ENCODE measurements at regions not wholly inside any gene's neighbourhood (a gene's known extent, or its start where the extent isn't known, plus 50 kb on each side); places are given as distances from the start of the nearest gene placed in this dataset.

- Histone ChIP-seq H3K27me3 (replicated peaks) (no peaks in the 10 kb centered on the region), H3K9me3 (replicated peaks) (peaks cover 15% of the 10 kb centered on the region), H3K36me3 (no peaks in the 10 kb centered on the region), H3K4me1 (replicated peaks) (no peaks in the 10 kb centered on the region), H3K27ac (no peak overlapping the region), H3K4me3 (no peak overlapping the region)
- DNase-seq (ENCODE audit: low read depth in 1 of 2, low spot score in 2 of 2), result no peak
Measured at GRCh38 chr13:87889254-87889653, 218.1 kb downstream of the SLITRK5 start.

GRCh38 chr13:87893186-87893585 lies 222.0 kb downstream of the SLITRK5 start:
- no peaks in the 10 kb centered on the region for H3K27me3 ChIP-seq (replicated peaks)
- H3K4me1 ChIP-seq (replicated peaks), result no peaks in the 10 kb centered on the region
- H3K9me3 ChIP-seq (replicated peaks), result peaks cover 13% of the 10 kb centered on the region
- no peaks in the 10 kb centered on the region for H3K36me3 ChIP-seq
- H3K4me3 ChIP-seq, result no peak overlapping the region
- DNase-seq (ENCODE audit: low read depth in 1 of 2, low spot score in 2 of 2), result no peak
- no peak overlapping the region for H3K27ac ChIP-seq

- Histone ChIP-seq H3K9me3 (replicated peaks) (peaks cover 13% of the 10 kb centered on the region), H3K36me3 (no peaks in the 10 kb centered on the region), H3K27ac (no peak overlapping the region), H3K4me1 (replicated peaks) (no peaks in the 10 kb centered on the region), H3K27me3 (replicated peaks) (no peaks in the 10 kb centered on the region), H3K4me3 (no peak overlapping the region)
- DNase-seq (ENCODE audit: low read depth in 1 of 2, low spot score in 2 of 2), result no peak
Measured at GRCh38 chr13:87894059-87894458, 222.9 kb downstream of the SLITRK5 start.

GRCh38 chr13:87903553-87903952 lies 232.4 kb downstream of the SLITRK5 start:
- Histone ChIP-seq H3K4me1 (replicated peaks) (no peaks in the 10 kb centered on the region), H3K27ac (no peak overlapping the region), H3K36me3 (no peaks in the 10 kb centered on the region), H3K4me3 (no peak overlapping the region), H3K9me3 (replicated peaks) (peaks cover 6% of the 10 kb centered on the region), H3K27me3 (replicated peaks) (no peaks in the 10 kb centered on the region)
- no peak for DNase-seq (ENCODE audit: low read depth in 1 of 2, low spot score in 2 of 2)

GRCh38 chr13:87906411-87906810 lies 235.2 kb downstream of the SLITRK5 start:
- no peaks in the 10 kb centered on the region; the same call in 1 of the 2 replicates for H3K9me3 ChIP-seq (replicated peaks)
- no peak overlapping the region for H3K4me3 ChIP-seq
- no peaks in the 10 kb centered on the region for H3K36me3 ChIP-seq
- no peaks in the 10 kb centered on the region for H3K27me3 ChIP-seq (replicated peaks)
- no peaks in the 10 kb centered on the region for H3K4me1 ChIP-seq (replicated peaks)
- DNase-seq (ENCODE audit: low read depth in 1 of 2, low spot score in 2 of 2), result no peak
- H3K27ac ChIP-seq, result no peak overlapping the region

- Histone ChIP-seq H3K4me3 (no peak overlapping the region), H3K36me3 (no peaks in the 10 kb centered on the region), H3K4me1 (replicated peaks) (no peaks in the 10 kb centered on the region), H3K9me3 (replicated peaks) (no peaks in the 10 kb centered on the region; the same call in 1 of the 2 replicates), H3K27ac (no peak overlapping the region), H3K27me3 (replicated peaks) (no peaks in the 10 kb centered on the region)
- no peak for DNase-seq (ENCODE audit: low read depth in 1 of 2, low spot score in 2 of 2)
Measured at GRCh38 chr13:87907202-87907601, 236.0 kb downstream of the SLITRK5 start.

- no peaks in the 10 kb centered on the region for H3K36me3 ChIP-seq
- H3K27ac ChIP-seq, result no peak overlapping the region
- H3K9me3 ChIP-seq (replicated peaks), result no peaks in the 10 kb centered on the region; the same call in 1 of the 2 replicates
- no peaks in the 10 kb centered on the region for H3K27me3 ChIP-seq (replicated peaks)
- H3K4me3 ChIP-seq, result no peak overlapping the region
- no peak for DNase-seq (ENCODE audit: low read depth in 1 of 2, low spot score in 2 of 2)
- no peaks in the 10 kb centered on the region for H3K4me1 ChIP-seq (replicated peaks)
Measured at GRCh38 chr13:87919956-87920355, 248.8 kb downstream of the SLITRK5 start.

- Histone ChIP-seq H3K36me3 (no peaks in the 10 kb centered on the region), H3K27me3 (replicated peaks) (no peaks in the 10 kb centered on the region), H3K4me1 (replicated peaks) (no peaks in the 10 kb centered on the region), H3K9me3 (replicated peaks) (no peaks in the 10 kb centered on the region; the same call in 1 of the 2 replicates), H3K4me3 (no peak overlapping the region), H3K27ac (no peak overlapping the region)
- no peak for DNase-seq (ENCODE audit: low read depth in 1 of 2, low spot score in 2 of 2)
Measured at GRCh38 chr13:87923753-87924152, 252.6 kb downstream of the SLITRK5 start.

GRCh38 chr13:87925006-87925405 lies 253.8 kb downstream of the SLITRK5 start:
- H3K4me1 ChIP-seq (replicated peaks), result no peaks in the 10 kb centered on the region
- H3K4me3 ChIP-seq, result no peak overlapping the region
- no peak overlapping the region for H3K27ac ChIP-seq
- H3K36me3 ChIP-seq, result no peaks in the 10 kb centered on the region
- no peaks in the 10 kb centered on the region; the same call in 1 of the 2 replicates for H3K9me3 ChIP-seq (replicated peaks)
- no peak for DNase-seq (ENCODE audit: low read depth in 1 of 2, low spot score in 2 of 2)
- H3K27me3 ChIP-seq (replicated peaks), result no peaks in the 10 kb centered on the region

GRCh38 chr13:87940776-87941175 lies 269.6 kb downstream of the SLITRK5 start:
- Histone ChIP-seq H3K27me3 (replicated peaks) (no peaks in the 10 kb centered on the region), H3K4me1 (replicated peaks) (no peaks in the 10 kb centered on the region), H3K9me3 (replicated peaks) (no peaks in the 10 kb centered on the region), H3K4me3 (no peak overlapping the region), H3K36me3 (no peaks in the 10 kb centered on the region), H3K27ac (no peak overlapping the region)
- no peak for DNase-seq (ENCODE audit: low read depth in 1 of 2, low spot score in 2 of 2)

- Histone ChIP-seq H3K27ac (no peak overlapping the region), H3K4me3 (no peak overlapping the region), H3K4me1 (replicated peaks) (no peaks in the 10 kb centered on the region), H3K9me3 (replicated peaks) (no peaks in the 10 kb centered on the region), H3K36me3 (no peaks in the 10 kb centered on the region), H3K27me3 (replicated peaks) (no peaks in the 10 kb centered on the region)
- no peak for DNase-seq (ENCODE audit: low read depth in 1 of 2, low spot score in 2 of 2)
Measured at GRCh38 chr13:87941226-87941625, 270.1 kb downstream of the SLITRK5 start.

GRCh38 chr13:87942205-87942604 lies 271.0 kb downstream of the SLITRK5 start:
- no peaks in the 10 kb centered on the region for H3K4me1 ChIP-seq (replicated peaks)
- no peak overlapping the region for H3K4me3 ChIP-seq
- no peaks in the 10 kb centered on the region for H3K36me3 ChIP-seq
- H3K27me3 ChIP-seq (replicated peaks), result no peaks in the 10 kb centered on the region
- DNase-seq (ENCODE audit: low read depth in 1 of 2, low spot score in 2 of 2), result no peak
- H3K9me3 ChIP-seq (replicated peaks), result no peaks in the 10 kb centered on the region
- no peak overlapping the region for H3K27ac ChIP-seq

- Histone ChIP-seq H3K4me3 (no peak overlapping the region), H3K9me3 (replicated peaks) (no peaks in the 10 kb centered on the region), H3K27ac (no peak overlapping the region), H3K4me1 (replicated peaks) (no peaks in the 10 kb centered on the region), H3K36me3 (no peaks in the 10 kb centered on the region), H3K27me3 (replicated peaks) (no peaks in the 10 kb centered on the region)
- DNase-seq (ENCODE audit: low read depth in 1 of 2, low spot score in 2 of 2), result no peak
Measured at GRCh38 chr13:87944038-87944437, 272.9 kb downstream of the SLITRK5 start.

- no peaks in the 10 kb centered on the region; the same call in 1 of the 2 replicates for H3K9me3 ChIP-seq (replicated peaks)
- no peak for DNase-seq (ENCODE audit: low read depth in 1 of 2, low spot score in 2 of 2)
- no peak overlapping the region for H3K27ac ChIP-seq
- H3K27me3 ChIP-seq (replicated peaks), result no peaks in the 10 kb centered on the region
- no peaks in the 10 kb centered on the region for H3K4me1 ChIP-seq (replicated peaks)
- H3K36me3 ChIP-seq, result no peaks in the 10 kb centered on the region
- no peak overlapping the region for H3K4me3 ChIP-seq
Measured at GRCh38 chr13:87952377-87952776, 281.2 kb downstream of the SLITRK5 start.

- Histone ChIP-seq H3K9me3 (replicated peaks) (no peaks in the 10 kb centered on the region; the same call in 1 of the 2 replicates), H3K27ac (no peak overlapping the region)
Measured at GRCh38 chr13:87953381-87953780, 282.2 kb downstream of the SLITRK5 start.

More at GRCh38 chr13:87953381-87953780, 282.2 kb downstream of the SLITRK5 start:
- Histone ChIP-seq H3K27me3 (replicated peaks) (no peaks in the 10 kb centered on the region), H3K4me1 (replicated peaks) (no peaks in the 10 kb centered on the region), H3K4me3 (no peak overlapping the region), H3K36me3 (no peaks in the 10 kb centered on the region)
- no peak for DNase-seq (ENCODE audit: low read depth in 1 of 2, low spot score in 2 of 2)
